ENCODE measurements at regions not wholly inside any gene's neighbourhood (a gene's known extent, or its start where the extent isn't known, plus 50 kb on each side); places are given as distances from the start of the nearest gene placed in this dataset.

- Histone ChIP-seq H2BK120ac (replicated peaks; ENCODE audit: low read depth, low read length) (no peak overlapping the region), H3K23ac (ENCODE audit: insufficient read length) (no peak overlapping the region), H3K4ac (replicated peaks; ENCODE audit: insufficient read length, low read depth, low read length) (no peak overlapping the region), H3K9me3 (ENCODE audit: insufficient read depth in 2 of 2, low read depth in 1 of 2, low read length in 1 of 2) (no peaks in the 10 kb centered on the region), H3K56ac (replicated peaks; ENCODE audit: insufficient read length, low read depth, low read length) (no peak overlapping the region), H2BK5ac (ENCODE audit: low read depth, low read length) (no peak overlapping the region), H3K14ac (ENCODE audit: insufficient read length) (no peak overlapping the region), H3K18ac (ENCODE audit: extremely low read depth, low read length) (no peak overlapping the region), H4K20me1 (replicated peaks in 1 of 2; ENCODE audit: control insufficient read depth in 1 of 2, insufficient read depth in 2 of 2, low read length in 2 of 2) (no peaks in the 10 kb centered on the region), H4K5ac (ENCODE audit: insufficient read length, low read depth, low read length) (no peak overlapping the region), H3K4me2 (ENCODE audit: insufficient read depth in 1 of 2, low read depth in 2 of 2, low read length in 2 of 2) (no peak overlapping the region), H2AK5ac (ENCODE audit: low read depth, low read length) (no peak overlapping the region), H3K9ac (replicated peaks in 1 of 4; ENCODE audit: extremely low read depth in 1 of 4, low read depth in 3 of 4, low read length in 3 of 4) (no peak overlapping the region), H4K91ac (replicated peaks; ENCODE audit: insufficient read length, low read length) (no peak overlapping the region), H4K8ac (ENCODE audit: extremely low read depth, insufficient read depth, low read length) (no peak overlapping the region), H3K79me1 (ENCODE audit: low read depth, low read length) (no peaks in the 10 kb centered on the region; the same call in 1 of the 2 replicates), H2AFZ (ENCODE audit: low read length) (no peak overlapping the region), H3K79me2 (ENCODE audit: control insufficient read depth in 1 of 2, insufficient read depth in 2 of 2, low read length in 2 of 2) (no peaks in the 10 kb centered on the region), H3K27me3 (replicated peaks in 1 of 4; ENCODE audit: control insufficient read depth in 3 of 4, extremely low read depth in 1 of 4, insufficient read depth in 3 of 4, low read length in 3 of 4) (no peaks in the 10 kb centered on the region), H3K36me3 (ENCODE audit: control insufficient read depth in 2 of 4, insufficient read depth in 4 of 4, low read length in 3 of 4) (no peaks in the 10 kb centered on the region), H3K27ac (ENCODE audit: low read depth, low read length) (no peak overlapping the region), H3K23me2 (ENCODE audit: low read depth, low read length) (no peaks in the 10 kb centered on the region), H2BK15ac (ENCODE audit: low read length) (no peak overlapping the region), H2BK20ac (ENCODE audit: low read length) (no peak overlapping the region), H3K4me3 (ENCODE audit: extremely low read depth in 1 of 4, insufficient read depth in 2 of 4, low read depth in 3 of 4, low read length in 4 of 4) (0 out of 8 replicates have a peak overlapping the region, but pooled peaks of 1 of the 4 experiments have one; percentile 14), H2BK12ac (ENCODE audit: low read depth, low read length) (no peak overlapping the region), H3K4me1 (replicated peaks in 1 of 4; ENCODE audit: control insufficient read depth in 3 of 4, insufficient read depth in 4 of 4, low read length in 3 of 4) (peaks cover 0 to 12% (median 3%) of the 10 kb centered on the region in 4 experiments; a peak in 5 of 7 replicates)
- peak; percentile 36 to 88 for DNase-seq (ENCODE audit: low read depth in 1 of 2, low spot score in 2 of 2)
- 32% methylated on average over 10 of the region's 10 CpGs; no CpG with 5 or more reads in 1 of the 2 experiments for WGBS, 2 experiments (ENCODE audit: extremely low coverage in 1 of 2, insufficient coverage in 1 of 2, insufficient read length in 1 of 2, insufficient replicate concordance in 2 of 2, low coverage in 1 of 2, low lambda C conversion rate in 2 of 2, missing lambda C conversion rate in 1 of 2)
- FAIRE-seq = peak; percentile 73
- TF ChIP-seq TEAD4 (IDR thresholded peaks at IDR 0.05; ENCODE audit: low read depth, low read length) = peak; percentile 31; the same call in 1 of the 2 replicates
- TF ChIP-seq CBX5 (IDR thresholded peaks at IDR 0.05; ENCODE audit: low read depth, low read length) = no peak
- TF ChIP-seq CTCF (IDR thresholded peaks at IDR 0.05; ENCODE audit: control extremely low read depth in 1 of 3, insufficient read depth in 1 of 3, low read depth in 1 of 3, low read length in 3 of 3) = peak; percentile 47 to 89 (median 69)
- peak; percentile 96 to 97 for TF ChIP-seq RAD21 (IDR thresholded peaks at IDR 0.05 in 1 of 2, conservative IDR thresholded peaks at IDR 0.05 in 1 of 2; ENCODE audit: low read depth in 2 of 2, low read length in 2 of 2)
- no peak for TF ChIP-seq JUND (IDR thresholded peaks at IDR 0.05; ENCODE audit: low read length)
- ChIA-PET CTCF (ENCODE audit: partially characterized antibody) (interaction anchor here (0.6 to 8.7 kb wide), 67 partner anchors 10 to 648 kb away, joined by 3 to 178 read pairs (median 5); partner anchors contain the start of genes ARHGEF3 and SPATA12), POLR2A (ENCODE audit: partially characterized antibody) (interaction anchor here (0.6 to 1.3 kb wide), 3 partner anchors 12 to 306 kb away, joined by 3 to 4 read pairs (median 3); partner anchors contain the start of gene TASOR)
Observed at GRCh38 chr3:56988458-56989168, 71.9 kb upstream of the SPATA12 start.
